HCT116 (cell line): ENCODE measurements at regions not wholly inside any gene's neighbourhood (a gene's known extent, or its start where the extent isn't known, plus 50 kb on each side); places are given as distances from the start of the nearest gene placed in this dataset.

Source experiments
- ATAC-seq: fragments of 200-7000 bp; cut with Tn5 transposase; 2 replicates; pipeline ENCODE4 v1.9.1; 2020; ENCODE audit warnings: mild to moderate bottlenecking, moderate library complexity
- BruUV-seq: library from RNA; stranded (reverse); fragments of 400-500 nt; replicated peaks from 2 replicates; lab custom pipeline; 2021; lab: Mats Ljungman, UMichigan
- CTCF ChIA-PET: fragments of 300-600 bp; sonication (Branson Sonifier 250); formaldehyde crosslinking; loops from one replicate; lab custom pipeline; 2021; ENCODE audit warnings: antibody characterized with exemption; lab: Charles Lee
- POLR2A ChIA-PET: fragments of 300-600, 350-600 bp; sonication (Branson Sonifier 250); formaldehyde crosslinking; loops from one replicate; lab custom pipeline; 2021; ENCODE audit warnings: antibody characterized with exemption; lab: Charles Lee
- RAD21 ChIA-PET, 2 experiments: fragments of 300-600 bp; sonication (Branson Sonifier 250); formaldehyde crosslinking; loops; one replicate each; lab custom pipeline; 2023; ENCODE audit warnings: low total read pairs in 2 of 2; ENCODE audit not compliant: uncharacterized antibody in 2 of 2, unreplicated experiment in 2 of 2, low non-redundant PET in 1 of 2; lab: Charles Lee
- DNase-seq: peaks from one replicate; pipeline ENCODE4 v3.0.0-alpha.2; 2010; ENCODE audit warnings: low read depth, low spot score
- H2AFZ ChIP-seq: fragments of 200-600 bp; shearing (Covaris generic), sonication (generic); 2 replicates; pipeline ENCODE4 v1.6.1; 2017; ENCODE audit warnings: low read depth, mixed run types, mixed read lengths, antibody characterized with exemption, low read length; ENCODE audit not compliant: poor library complexity, severe bottlenecking
- H3K27ac ChIP-seq: 2 replicates; pipeline ENCODE4 v1.5.1; 2012; ENCODE audit warnings: low read depth, low read length
- H3K27me3 ChIP-seq: fragments of 200-600 bp; sonication (generic); 2 replicates; pipeline ENCODE4 v1.6.1; 2016; ENCODE audit warnings: mixed run types, low read length, mixed read lengths; ENCODE audit not compliant: insufficient read depth
- H3K36me3 ChIP-seq, 2 experiments: fragments of 200-500 bp in 1 of 2; fragments of 200-600 bp in 1 of 2; sonication (Bioruptor generic) in 1 of 2; sonication (generic) in 1 of 2; 2 replicates each; pipeline versions ENCODE4 v1.5.1 to v1.6.1; 2014 to 2016; ENCODE audit warnings: low read length in 2 of 2, inconsistent platforms in 1 of 2, mixed read lengths in 1 of 2, mixed run types in 1 of 2; ENCODE audit not compliant: insufficient read depth in 2 of 2, control insufficient read depth in 1 of 2
- H3K4me1 ChIP-seq, 2 experiments: fragments of 200-600 bp in 1 of 2; sonication (generic) in 1 of 2; 2 replicates each; pipeline versions ENCODE4 v1.5.1 to v1.6.1; 2012 to 2017; ENCODE audit warnings: low read length in 2 of 2, inconsistent platforms in 1 of 2, mild to moderate bottlenecking in 1 of 2, mixed read lengths in 1 of 2, mixed run types in 1 of 2, moderate library complexity in 1 of 2; ENCODE audit not compliant: insufficient read depth in 2 of 2, control insufficient read depth in 1 of 2
- H3K4me2 ChIP-seq: fragments of 200-600 bp; sonication (generic); 2 replicates; pipeline ENCODE4 v1.6.1; 2017; ENCODE audit warnings: mixed run types, low read length, mixed read lengths
- H3K4me3 ChIP-seq, 2 experiments: fragments of 200-600 bp in 1 of 2; sonication (generic) in 1 of 2; replicated peaks in 1 of 2; 2 replicates each; pipeline ENCODE4 v1.5.1; 2011 to 2016; ENCODE audit warnings: low read length in 2 of 2, control low read depth in 1 of 2, low read depth in 1 of 2, mild to moderate bottlenecking in 1 of 2, mixed read lengths in 1 of 2, mixed run types in 1 of 2
- H3K79me2 ChIP-seq: fragments of 200-600 bp; sonication (generic); 2 replicates; pipeline ENCODE4 v1.6.1; 2017; ENCODE audit warnings: mild to moderate bottlenecking, mixed run types, low read length, moderate library complexity, mixed read lengths; ENCODE audit not compliant: insufficient read depth
- H3K9ac ChIP-seq: fragments of 200-600 bp; sonication (generic); 2 replicates; pipeline ENCODE4 v1.6.1; 2016; ENCODE audit warnings: low read length, mixed read lengths
- H3K9me2 ChIP-seq: fragments of 200-600 bp; sonication (generic), shearing (Covaris generic); 2 replicates; pipeline ENCODE4 v1.6.1; 2017; ENCODE audit warnings: mixed run types, mild to moderate bottlenecking, moderate library complexity; ENCODE audit not compliant: insufficient read depth
- H3K9me3 ChIP-seq, 2 experiments: fragments of 200-500 bp in 1 of 2; fragments of 200-600 bp in 1 of 2; sonication (Bioruptor generic) in 1 of 2; sonication (generic) in 1 of 2; 2 replicates each; pipeline ENCODE4 v1.6.1; 2014 to 2017; ENCODE audit warnings: low read length in 2 of 2, mixed read lengths in 2 of 2, inconsistent platforms in 1 of 2, low read depth in 1 of 2, mild to moderate bottlenecking in 1 of 2, mixed run types in 1 of 2, moderate library complexity in 1 of 2; ENCODE audit not compliant: control insufficient read depth in 1 of 2, insufficient read depth in 1 of 2
- H4K20me1 ChIP-seq: fragments of 200-600 bp; sonication (generic), shearing (Covaris generic); 2 replicates; pipeline ENCODE4 v1.6.1; 2017; ENCODE audit warnings: mixed run types, mild to moderate bottlenecking, moderate library complexity; ENCODE audit not compliant: insufficient read depth
- CBX3 ChIP-seq: IDR thresholded peaks from 2 replicates; pipeline ENCODE4 v1.6.1; 2012; ENCODE audit warnings: low read depth
- CEBPB ChIP-seq: IDR thresholded peaks from 2 replicates; pipeline ENCODE4 v1.6.1; 2012; ENCODE audit warnings: low read depth
- EZH2 ChIP-seq: fragments of 200-600 bp; sonication (generic); IDR thresholded peaks from 2 replicates; pipeline ENCODE4 v1.6.1; 2017; ENCODE audit warnings: antibody characterized with exemption, mixed run types
- FOSL1 ChIP-seq: IDR thresholded peaks from 2 replicates; pipeline ENCODE4 v1.6.1; 2012; ENCODE audit warnings: low read depth
- MAX ChIP-seq: IDR thresholded peaks from 2 replicates; pipeline ENCODE4 v1.6.1; 2012
- POLR2AphosphoS5 ChIP-seq: IDR thresholded peaks from 2 replicates; pipeline ENCODE4 v1.6.1; 2011; ENCODE audit warnings: mild to moderate bottlenecking, low read depth, low read length, moderate library complexity
- REST ChIP-seq: IDR thresholded peaks from 2 replicates; pipeline ENCODE4 v1.6.1; 2012; ENCODE audit warnings: low read depth
- SP1 ChIP-seq: IDR thresholded peaks from 2 replicates; pipeline ENCODE4 v1.6.1; 2012; ENCODE audit warnings: low read depth
- SRF ChIP-seq: IDR thresholded peaks from 2 replicates; pipeline ENCODE4 v1.6.1; 2012; ENCODE audit warnings: low read depth
- TCF7L2 ChIP-seq: IDR thresholded peaks from 2 replicates; pipeline ENCODE4 v1.7.0; 2011; ENCODE audit warnings: borderline replicate concordance, inconsistent platforms; ENCODE audit not compliant: insufficient read depth, insufficient read length; ENCODE audit errors: extremely low read depth
- intact Hi-C: fragments of 100-400 bp; cut with micrococcal nuclease; formaldehyde crosslinking; loops from 2 replicates; pipeline ENCODE4 v1.10.0; 2022
- TF ChIP-seq, protein P1 (sequence below), 3 experiments: fragments of 200-600 bp in 1 of 3; sonication (generic) in 1 of 3; IDR thresholded peaks in 2 of 3; conservative IDR thresholded peaks in 1 of 3; 2 replicates each; pipeline ENCODE4 v1.5.1; 2012 to 2017; ENCODE audit warnings: low read depth in 2 of 3, low read length in 2 of 3, antibody characterized with exemption in 1 of 3, borderline replicate concordance in 1 of 3, control low read depth in 1 of 3, mild to moderate bottlenecking in 1 of 3, mixed read lengths in 1 of 3, mixed run types in 1 of 3, moderate library complexity in 1 of 3; ENCODE audit not compliant: insufficient read depth in 1 of 3
- TF ChIP-seq, protein P2 (sequence below): IDR thresholded peaks from 2 replicates; pipeline ENCODE4 v1.6.1; 2012

- TF ChIP-seq, protein P1, sequence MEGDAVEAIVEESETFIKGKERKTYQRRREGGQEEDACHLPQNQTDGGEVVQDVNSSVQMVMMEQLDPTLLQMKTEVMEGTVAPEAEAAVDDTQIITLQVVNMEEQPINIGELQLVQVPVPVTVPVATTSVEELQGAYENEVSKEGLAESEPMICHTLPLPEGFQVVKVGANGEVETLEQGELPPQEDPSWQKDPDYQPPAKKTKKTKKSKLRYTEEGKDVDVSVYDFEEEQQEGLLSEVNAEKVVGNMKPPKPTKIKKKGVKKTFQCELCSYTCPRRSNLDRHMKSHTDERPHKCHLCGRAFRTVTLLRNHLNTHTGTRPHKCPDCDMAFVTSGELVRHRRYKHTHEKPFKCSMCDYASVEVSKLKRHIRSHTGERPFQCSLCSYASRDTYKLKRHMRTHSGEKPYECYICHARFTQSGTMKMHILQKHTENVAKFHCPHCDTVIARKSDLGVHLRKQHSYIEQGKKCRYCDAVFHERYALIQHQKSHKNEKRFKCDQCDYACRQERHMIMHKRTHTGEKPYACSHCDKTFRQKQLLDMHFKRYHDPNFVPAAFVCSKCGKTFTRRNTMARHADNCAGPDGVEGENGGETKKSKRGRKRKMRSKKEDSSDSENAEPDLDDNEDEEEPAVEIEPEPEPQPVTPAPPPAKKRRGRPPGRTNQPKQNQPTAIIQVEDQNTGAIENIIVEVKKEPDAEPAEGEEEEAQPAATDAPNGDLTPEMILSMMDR (IDR thresholded peaks at IDR 0.05 in 2 of 3, conservative IDR thresholded peaks at IDR 0.05 in 1 of 3; ENCODE audit: borderline replicate concordance in 1 of 3, insufficient read depth in 1 of 3, low read depth in 2 of 3, low read length in 2 of 3): no peak
- TF ChIP-seq, all 23 proteins: peak for 0
Observed at GRCh38 chr3:144622845-144623244, 651.2 kb downstream of the DIPK2A start (continued).

DNA sequence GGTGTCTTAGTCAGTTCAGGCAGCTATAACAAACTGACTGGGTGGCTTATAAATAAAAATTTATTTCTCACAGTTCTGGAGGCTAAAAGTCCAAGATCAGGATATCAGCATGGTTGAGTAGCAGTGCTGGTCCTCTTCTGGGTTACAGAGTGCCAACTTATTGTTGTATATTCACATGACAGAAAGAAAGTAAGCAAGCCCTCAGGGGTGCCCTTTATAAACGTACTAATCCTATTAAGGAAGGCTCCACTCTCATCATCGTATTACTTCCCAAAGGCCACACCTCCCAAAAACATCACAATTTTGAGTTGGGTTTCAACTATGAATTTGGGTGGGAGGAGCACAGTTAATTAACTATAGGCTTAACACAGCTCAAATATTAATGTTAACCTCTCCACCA lies 653.0 kb downstream of the DIPK2A start:
- Histone ChIP-seq H3K27me3 (no peaks in the 10 kb centered on the region), H3K9me2 (no peaks in the 10 kb centered on the region), H3K27ac (no peak overlapping the region), H3K36me3 (no peaks in the 10 kb centered on the region), H3K79me2 (no peaks in the 10 kb centered on the region), H3K9ac (no peak overlapping the region), H3K4me2 (no peak overlapping the region), H4K20me1 (no peaks in the 10 kb centered on the region), H2AFZ (no peak overlapping the region), H3K9me3 (no peaks in the 10 kb centered on the region), H3K4me3 (no peak overlapping the region), H3K4me1 (no peaks in the 10 kb centered on the region)
- BruUV-seq: no TSS peak
- DNase-seq (no peak), ATAC-seq (no peak)
- intact Hi-C loops: no loop called here
- RAD21 ChIA-PET: no interaction called here
- POLR2A ChIA-PET: no interaction called here
- CTCF ChIA-PET: no interaction called here
- TF ChIP-seq EZH2: no peak
- TF ChIP-seq MAX: no peak
- no peak for TF ChIP-seq CBX3
- no peak for TF ChIP-seq POLR2AphosphoS5
- TF ChIP-seq, protein P1 (IDR thresholded peaks at IDR 0.05 in 2 of 3, conservative IDR thresholded peaks at IDR 0.05 in 1 of 3; ENCODE audit: borderline replicate concordance in 1 of 3, insufficient read depth in 1 of 3, low read depth in 2 of 3, low read length in 2 of 3): no peak
- TF ChIP-seq TCF7L2: no peak
- no peak for TF ChIP-seq FOSL1
- no peak for TF ChIP-seq SRF
- TF ChIP-seq, protein P2, sequence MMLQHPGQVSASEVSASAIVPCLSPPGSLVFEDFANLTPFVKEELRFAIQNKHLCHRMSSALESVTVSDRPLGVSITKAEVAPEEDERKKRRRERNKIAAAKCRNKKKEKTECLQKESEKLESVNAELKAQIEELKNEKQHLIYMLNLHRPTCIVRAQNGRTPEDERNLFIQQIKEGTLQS: no peak
- no peak for TF ChIP-seq CEBPB
- TF ChIP-seq SP1: no peak
- TF ChIP-seq REST: no peak
- TF ChIP-seq, all 23 proteins: peak for 0
